ENCODE measurements at regions not wholly inside any gene's neighbourhood (a gene's known extent, or its start where the extent isn't known, plus 50 kb on each side); places are given as distances from the start of the nearest gene placed in this dataset.

- CTCF ChIA-PET: no interaction called here
- intact Hi-C loops (cut with micrococcal nuclease; ENCODE audit: unreplicated experiment): no loop called here
- in situ Hi-C loops (cut with HindIII; ENCODE audit: low pct_unique_long_range_greater_than_20kb, low sequenced_read_pairs): no loop called here
- POLR2A ChIA-PET: no interaction called here
- no peak overlapping the region for H3K4me3 ChIP-seq (ENCODE audit: low read depth in 2 of 2, low read length in 2 of 2)
- no peaks in the 10 kb centered on the region for H3K4me1 ChIP-seq (ENCODE audit: control insufficient read depth, insufficient read depth, low read length)
- no peak for TF ChIP-seq TCF7L2 (IDR thresholded peaks at IDR 0.05; ENCODE audit: low read depth, low read length)
- TF ChIP-seq POLR2AphosphoS5 (IDR thresholded peaks at IDR 0.05; ENCODE audit: low read depth, low read length): no peak
- TF ChIP-seq SIN3A (IDR thresholded peaks at IDR 0.05; ENCODE audit: borderline replicate concordance, insufficient read depth, low read depth, low read length): no peak
- TF ChIP-seq REST (IDR thresholded peaks at IDR 0.05; ENCODE audit: insufficient read depth in 1 of 2, low read depth in 2 of 2, low read length in 1 of 2): no peak
- TF ChIP-seq, protein P1, sequence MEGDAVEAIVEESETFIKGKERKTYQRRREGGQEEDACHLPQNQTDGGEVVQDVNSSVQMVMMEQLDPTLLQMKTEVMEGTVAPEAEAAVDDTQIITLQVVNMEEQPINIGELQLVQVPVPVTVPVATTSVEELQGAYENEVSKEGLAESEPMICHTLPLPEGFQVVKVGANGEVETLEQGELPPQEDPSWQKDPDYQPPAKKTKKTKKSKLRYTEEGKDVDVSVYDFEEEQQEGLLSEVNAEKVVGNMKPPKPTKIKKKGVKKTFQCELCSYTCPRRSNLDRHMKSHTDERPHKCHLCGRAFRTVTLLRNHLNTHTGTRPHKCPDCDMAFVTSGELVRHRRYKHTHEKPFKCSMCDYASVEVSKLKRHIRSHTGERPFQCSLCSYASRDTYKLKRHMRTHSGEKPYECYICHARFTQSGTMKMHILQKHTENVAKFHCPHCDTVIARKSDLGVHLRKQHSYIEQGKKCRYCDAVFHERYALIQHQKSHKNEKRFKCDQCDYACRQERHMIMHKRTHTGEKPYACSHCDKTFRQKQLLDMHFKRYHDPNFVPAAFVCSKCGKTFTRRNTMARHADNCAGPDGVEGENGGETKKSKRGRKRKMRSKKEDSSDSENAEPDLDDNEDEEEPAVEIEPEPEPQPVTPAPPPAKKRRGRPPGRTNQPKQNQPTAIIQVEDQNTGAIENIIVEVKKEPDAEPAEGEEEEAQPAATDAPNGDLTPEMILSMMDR (IDR thresholded peaks at IDR 0.05): no peak
- H3K9me3 ChIP-seq (ENCODE audit: control insufficient read depth, insufficient read depth, low read depth, low read length): no peaks in the 10 kb centered on the region
- DNase-seq (ENCODE audit: low read depth, low spot score) (no peak), ATAC-seq (no peak)
- no TSS peak for BruUV-seq (replicated peaks)
- no peak overlapping the region for H3K27ac ChIP-seq (ENCODE audit: low read length)
- no peaks in the 10 kb centered on the region for H3K36me3 ChIP-seq (ENCODE audit: control insufficient read depth, insufficient read depth, low read length)
- no peaks in the 10 kb centered on the region for H3K27me3 ChIP-seq (ENCODE audit: control insufficient read depth, insufficient read depth, low read length)
These were observed 238.0 kb upstream of the NCAM2 start for GRCh38 chr21:20760221-20760620.

DNA sequence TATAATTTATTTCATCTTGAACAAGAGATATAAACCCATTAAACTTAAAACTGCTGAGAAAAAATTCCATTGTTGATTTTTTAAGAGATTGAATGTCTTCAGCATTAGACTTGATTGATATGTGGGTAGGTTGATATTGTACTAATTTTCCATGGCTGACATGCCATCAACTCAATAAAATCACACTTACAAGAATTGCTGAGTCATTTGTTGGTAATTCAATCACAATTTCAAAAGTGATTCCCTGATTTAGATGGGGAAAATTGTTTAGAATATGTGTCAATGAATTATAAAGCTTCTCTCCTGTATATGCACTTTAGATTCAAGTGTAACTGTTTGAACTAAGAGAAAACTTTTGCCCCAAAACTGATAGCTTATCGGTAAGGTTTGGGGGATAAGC is 223.5 kb upstream of the NCAM2 start:
- no TSS peak for BruUV-seq (replicated peaks)
- no peak overlapping the region for H3K4me3 ChIP-seq (ENCODE audit: low read depth in 2 of 2, low read length in 2 of 2)
- ATAC-seq (no peak), DNase-seq (ENCODE audit: low read depth, low spot score) (no peak)
- no peaks in the 10 kb centered on the region for H3K9me3 ChIP-seq (ENCODE audit: control insufficient read depth, insufficient read depth, low read depth, low read length)
- ChIA-PET POLR2A (no interaction called here), CTCF (no interaction called here)
- no peak for TF ChIP-seq POLR2AphosphoS5 (IDR thresholded peaks at IDR 0.05; ENCODE audit: low read depth, low read length)
- no peak for TF ChIP-seq SIN3A (IDR thresholded peaks at IDR 0.05; ENCODE audit: borderline replicate concordance, insufficient read depth, low read depth, low read length)
- no peak for TF ChIP-seq REST (IDR thresholded peaks at IDR 0.05; ENCODE audit: insufficient read depth in 1 of 2, low read depth in 2 of 2, low read length in 1 of 2)
- TF ChIP-seq TCF7L2 (IDR thresholded peaks at IDR 0.05; ENCODE audit: low read depth, low read length): no peak
- TF ChIP-seq, protein P1 (IDR thresholded peaks at IDR 0.05): no peak
- intact Hi-C loops (cut with micrococcal nuclease; ENCODE audit: unreplicated experiment) (no loop called here), in situ Hi-C loops (cut with HindIII; ENCODE audit: low pct_unique_long_range_greater_than_20kb, low sequenced_read_pairs) (no loop called here)
- H3K4me1 ChIP-seq (ENCODE audit: control insufficient read depth, insufficient read depth, low read length): no peaks in the 10 kb centered on the region
- H3K27ac ChIP-seq (ENCODE audit: low read length): no peak overlapping the region
- no peaks in the 10 kb centered on the region for H3K27me3 ChIP-seq (ENCODE audit: control insufficient read depth, insufficient read depth, low read length)
- H3K36me3 ChIP-seq (ENCODE audit: control insufficient read depth, insufficient read depth, low read length): no peaks in the 10 kb centered on the region
